Activated T-helper 1 cell treated with anti-CD3 and anti-CD28 coated beads, Interleukin-12 subunit alpha, Interleukin-12 subunit beta, Interleukin-2, Interleukin-4 antibody, amounts not matched to agents 30 ng/mL and 10 ng/mL and 1 ng/mL, durations not matched to agents 14 hours and 24 hours and 36 hours (primary cell): ENCODE measurements at regions not wholly inside any gene's neighbourhood (a gene's known extent, or its start where the extent isn't known, plus 50 kb on each side); places are given as distances from the start of the nearest gene placed in this dataset.

Experiments used
- DNase-seq: peaks from one replicate; pipeline ENCODE4 v3.0.0; 2021; ENCODE audit warnings: low spot score
- H3K27ac Mint-ChIP-seq: one replicate; pipeline ENCODE4 v1.8.0; 2021; ENCODE audit warnings: mild to moderate bottlenecking, mixed read lengths
- H3K27me3 Mint-ChIP-seq: one replicate; pipeline ENCODE4 v1.8.0; 2022; ENCODE audit warnings: mild to moderate bottlenecking, moderate library complexity, mixed read lengths; ENCODE audit not compliant: insufficient read depth
- H3K36me3 Mint-ChIP-seq: one replicate; pipeline ENCODE4 v1.8.0; 2021; ENCODE audit warnings: low read depth, mixed read lengths
- H3K4me1 Mint-ChIP-seq: one replicate; pipeline ENCODE4 v1.8.0; 2021; ENCODE audit warnings: low read depth, mixed read lengths
- H3K4me3 Mint-ChIP-seq: one replicate; pipeline ENCODE4 v1.8.0; 2021; ENCODE audit warnings: mild to moderate bottlenecking, moderate library complexity, mixed read lengths
- H3K9me3 Mint-ChIP-seq: one replicate; pipeline ENCODE4 v1.8.0; 2021; ENCODE audit warnings: mixed read lengths
- intact Hi-C: fragments of 100-400 bp; cut with micrococcal nuclease; formaldehyde crosslinking; loops from one replicate; pipeline ENCODE4 v1.15.1; 2024

DNA sequence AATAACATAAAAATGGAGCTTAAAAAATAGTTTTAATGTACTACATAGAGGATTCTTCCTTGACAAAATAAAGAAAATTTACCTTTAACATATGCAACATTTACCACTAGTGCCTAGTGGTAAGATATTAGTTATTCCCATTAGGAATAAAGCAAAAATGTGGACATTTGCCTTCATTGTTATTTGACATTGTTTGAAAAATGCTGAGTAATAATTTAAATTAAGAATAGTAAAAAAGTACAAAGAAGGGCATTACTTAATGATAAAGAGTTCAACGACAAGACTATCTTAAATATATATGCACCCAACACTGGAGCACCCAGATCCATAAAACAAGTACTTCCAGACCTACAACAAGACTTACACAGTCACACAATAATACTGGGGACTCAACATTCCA, 125.7 kb downstream of the POLR2M start:
- Mint-ChIP-seq H3K36me3 (no peaks in the 10 kb centered on the region), H3K9me3 (peaks cover 14% of the 10 kb centered on the region), H3K27ac (no peak overlapping the region), H3K4me3 (no peak overlapping the region), H3K27me3 (peaks cover 30% of the 10 kb centered on the region), H3K4me1 (peaks cover 4% of the 10 kb centered on the region)
- intact Hi-C loops: no loop called here
- DNase-seq: no peak

DNA sequence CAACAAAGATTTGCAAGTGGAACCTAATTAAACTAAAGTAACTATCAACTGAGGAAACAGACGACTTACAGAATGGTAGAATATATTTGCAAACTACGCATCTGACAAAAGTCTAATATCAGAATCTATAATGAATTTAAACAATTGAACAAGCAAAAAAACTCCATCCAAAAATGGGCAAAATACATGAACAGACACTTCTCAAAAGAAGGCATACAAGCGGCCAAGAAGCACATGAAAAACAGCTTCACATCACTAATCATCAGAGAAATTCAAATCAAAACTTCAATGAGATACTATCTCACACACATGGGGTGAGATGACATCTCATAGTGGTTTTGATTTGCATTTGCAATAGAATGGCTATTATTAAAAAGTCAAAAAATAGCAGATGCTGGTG, 128.6 kb downstream of the POLR2M start:
- peaks cover 33% of the 10 kb centered on the region for H3K27me3 Mint-ChIP-seq
- intact Hi-C loops: no loop called here
- peaks cover 14% of the 10 kb centered on the region for H3K9me3 Mint-ChIP-seq
- no peak overlapping the region for H3K27ac Mint-ChIP-seq
- H3K4me1 Mint-ChIP-seq: no peaks in the 10 kb centered on the region
- no peak for DNase-seq
- no peak overlapping the region for H3K4me3 Mint-ChIP-seq
- no peaks in the 10 kb centered on the region for H3K36me3 Mint-ChIP-seq

DNA sequence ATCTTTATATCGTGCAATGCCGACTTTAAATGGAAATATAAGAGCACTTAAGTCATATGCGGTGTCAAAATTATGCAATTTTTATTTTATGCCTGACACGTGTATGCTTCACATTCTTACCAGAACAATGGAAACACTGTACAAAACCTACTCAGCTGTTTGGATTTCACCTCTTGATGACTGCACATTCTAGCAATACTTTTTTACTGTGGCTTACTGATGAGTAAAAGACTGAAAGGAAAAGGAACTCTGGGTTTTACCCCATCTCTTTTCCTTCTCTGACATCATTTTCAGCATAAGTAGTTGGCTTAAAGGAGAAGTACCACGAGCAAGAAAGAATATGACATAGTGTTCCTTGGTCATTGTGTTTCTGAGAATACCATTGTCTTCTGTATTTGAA, 142.8 kb downstream of the POLR2M start:
- Mint-ChIP-seq H3K36me3 (no peaks in the 10 kb centered on the region), H3K27ac (no peak overlapping the region), H3K4me1 (no peaks in the 10 kb centered on the region), H3K27me3 (peaks cover 20% of the 10 kb centered on the region), H3K4me3 (no peak overlapping the region), H3K9me3 (no peaks in the 10 kb centered on the region)
- DNase-seq: no peak
- intact Hi-C loops: no loop called here

- peaks cover 12% of the 10 kb centered on the region for H3K4me1 Mint-ChIP-seq
- H3K9me3 Mint-ChIP-seq: no peaks in the 10 kb centered on the region
- DNase-seq: no peak
- no peak overlapping the region for H3K4me3 Mint-ChIP-seq
- no peak overlapping the region for H3K27ac Mint-ChIP-seq
- no peaks in the 10 kb centered on the region for H3K36me3 Mint-ChIP-seq
- intact Hi-C loops: no loop called here
- H3K27me3 Mint-ChIP-seq: peaks cover 14% of the 10 kb centered on the region
These were observed 148.0 kb downstream of the POLR2M start for GRCh38 chr15:57854531-57854930.

GRCh38 chr15:57857871-57858270, 151.4 kb downstream of the POLR2M start:
- peaks cover 15% of the 10 kb centered on the region for H3K27me3 Mint-ChIP-seq
- H3K9me3 Mint-ChIP-seq: no peaks in the 10 kb centered on the region
- intact Hi-C loops: no loop called here
- no peak overlapping the region for H3K27ac Mint-ChIP-seq
- H3K36me3 Mint-ChIP-seq: no peaks in the 10 kb centered on the region
- no peak overlapping the region for H3K4me3 Mint-ChIP-seq
- H3K4me1 Mint-ChIP-seq: peaks cover 26% of the 10 kb centered on the region
- DNase-seq: no peak

DNA sequence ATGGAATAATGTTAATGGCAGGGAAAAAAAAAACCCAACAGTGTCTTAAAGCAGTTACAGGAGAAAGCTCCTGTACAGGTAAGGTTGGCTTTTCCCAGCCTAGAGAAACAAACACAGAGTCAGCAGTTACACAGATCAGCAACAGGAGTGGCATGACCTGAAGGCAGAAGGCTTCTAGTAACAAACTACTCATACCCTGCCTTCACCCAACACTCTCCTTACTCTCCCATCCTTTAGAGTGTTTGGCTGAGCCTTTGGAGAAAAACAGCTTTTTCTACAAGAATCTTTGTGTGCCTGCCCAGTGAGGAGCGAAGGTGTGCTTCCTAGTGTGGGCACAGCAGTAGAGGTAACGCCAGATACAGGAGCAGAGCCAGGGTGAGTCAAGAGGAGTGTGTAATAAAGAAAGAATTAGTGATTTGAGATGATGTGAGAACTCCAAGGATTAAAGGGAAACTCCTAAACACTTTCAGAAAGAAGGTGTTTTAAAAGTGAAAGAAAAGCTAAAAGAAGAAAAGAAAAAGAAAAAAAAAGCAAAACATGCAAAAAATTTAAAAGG, 152.7 kb downstream of the POLR2M start:
- intact Hi-C loops: no loop called here
- Mint-ChIP-seq H3K27ac (no peak overlapping the region), H3K27me3 (peaks cover 10% of the 10 kb centered on the region), H3K4me3 (no peak overlapping the region), H3K4me1 (peaks cover 26% of the 10 kb centered on the region), H3K9me3 (no peaks in the 10 kb centered on the region), H3K36me3 (no peaks in the 10 kb centered on the region)
- DNase-seq: no peak

GRCh38 chr15:57861034-57861638, 154.6 kb downstream of the POLR2M start:
- H3K27me3 Mint-ChIP-seq: peaks cover 18% of the 10 kb centered on the region
- no peaks in the 10 kb centered on the region for H3K36me3 Mint-ChIP-seq
- DNase-seq: peak; percentile 17
- no peak overlapping the region for H3K4me3 Mint-ChIP-seq
- intact Hi-C loops: loop anchor here (1.0 to 2.0 kb wide), 4 partner anchors 110 to 300 kb away; no protein-coding TSS in a partner anchor
- no peak overlapping the region for H3K27ac Mint-ChIP-seq
- peaks cover 26% of the 10 kb centered on the region for H3K4me1 Mint-ChIP-seq
- H3K9me3 Mint-ChIP-seq: no peaks in the 10 kb centered on the region

- H3K27ac Mint-ChIP-seq: no peak overlapping the region
- H3K9me3 Mint-ChIP-seq: no peaks in the 10 kb centered on the region
- intact Hi-C loops: loop anchor here (1.0 to 2.0 kb wide), 4 partner anchors 111 to 301 kb away; no protein-coding TSS in a partner anchor
- no peaks in the 10 kb centered on the region for H3K36me3 Mint-ChIP-seq
- H3K4me3 Mint-ChIP-seq: no peak overlapping the region
- peaks cover 26% of the 10 kb centered on the region for H3K4me1 Mint-ChIP-seq
- peaks cover 21% of the 10 kb centered on the region for H3K27me3 Mint-ChIP-seq
- DNase-seq: no peak
These were observed 155.5 kb downstream of the POLR2M start for GRCh38 chr15:57861815-57862586.

GRCh38 chr15:57862761-57863160, 156.2 kb downstream of the POLR2M start:
- peaks cover 24% of the 10 kb centered on the region for H3K4me1 Mint-ChIP-seq
- no peaks in the 10 kb centered on the region for H3K9me3 Mint-ChIP-seq
- no peaks in the 10 kb centered on the region for H3K36me3 Mint-ChIP-seq
- peaks cover 29% of the 10 kb centered on the region for H3K27me3 Mint-ChIP-seq
- intact Hi-C loops: no loop called here
- H3K4me3 Mint-ChIP-seq: no peak overlapping the region
- no peak overlapping the region for H3K27ac Mint-ChIP-seq
- DNase-seq: no peak

DNA sequence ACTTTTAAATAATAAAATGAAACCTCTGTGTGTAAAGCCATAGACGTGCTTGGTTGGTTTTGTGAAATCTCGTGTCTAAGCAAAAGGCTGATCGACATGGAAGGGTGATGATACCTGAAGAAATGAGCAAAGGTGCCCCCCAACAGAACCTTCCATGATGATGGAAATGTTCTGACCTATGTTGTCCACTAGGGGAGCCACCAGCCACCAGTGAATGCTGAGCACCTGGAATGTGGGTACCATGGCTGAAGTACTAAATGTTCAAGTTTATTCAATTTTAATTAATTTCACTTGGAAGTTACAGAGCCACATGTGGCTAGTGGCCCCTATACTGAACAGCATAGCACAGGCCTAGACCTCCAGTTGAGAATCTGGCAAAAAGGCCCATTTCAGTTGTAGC, 158.8 kb downstream of the POLR2M start:
- DNase-seq: no peak
- Mint-ChIP-seq H3K27me3 (peaks cover 39% of the 10 kb centered on the region), H3K4me3 (no peak overlapping the region), H3K9me3 (no peaks in the 10 kb centered on the region), H3K27ac (no peak overlapping the region), H3K4me1 (peaks cover 29% of the 10 kb centered on the region), H3K36me3 (no peaks in the 10 kb centered on the region)
- intact Hi-C loops: no loop called here

- Mint-ChIP-seq H3K4me3 (no peak overlapping the region), H3K36me3 (no peaks in the 10 kb centered on the region), H3K27me3 (peaks cover 38% of the 10 kb centered on the region), H3K9me3 (no peaks in the 10 kb centered on the region), H3K4me1 (peaks cover 24% of the 10 kb centered on the region), H3K27ac (no peak overlapping the region)
- DNase-seq: peak; percentile 34
- intact Hi-C loops: loop anchor here (1.0 kb wide), 2 partner anchors 200 to 205 kb away; no protein-coding TSS in a partner anchor
These were observed 159.7 kb downstream of the POLR2M start for GRCh38 chr15:57866149-57866736.

GRCh38 chr15:57867970-57868798, 161.7 kb downstream of the POLR2M start:
- intact Hi-C loops: no loop called here
- Mint-ChIP-seq H3K4me1 (peaks cover 16% of the 10 kb centered on the region), H3K27ac (no peak overlapping the region), H3K27me3 (peaks cover 47% of the 10 kb centered on the region), H3K9me3 (no peaks in the 10 kb centered on the region), H3K36me3 (no peaks in the 10 kb centered on the region), H3K4me3 (peak overlapping the region; percentile 38)
- DNase-seq: peak; percentile 38
